ENCODE measurements at regions not wholly inside any gene's neighbourhood (a gene's known extent, or its start where the extent isn't known, plus 50 kb on each side); places are given as distances from the start of the nearest gene placed in this dataset.
"Not testable (repeated sequence)": the region's sequence is repeated elsewhere in the genome, so short reads cannot be mapped to it uniquely, and the experiment has no call there.

DNA sequence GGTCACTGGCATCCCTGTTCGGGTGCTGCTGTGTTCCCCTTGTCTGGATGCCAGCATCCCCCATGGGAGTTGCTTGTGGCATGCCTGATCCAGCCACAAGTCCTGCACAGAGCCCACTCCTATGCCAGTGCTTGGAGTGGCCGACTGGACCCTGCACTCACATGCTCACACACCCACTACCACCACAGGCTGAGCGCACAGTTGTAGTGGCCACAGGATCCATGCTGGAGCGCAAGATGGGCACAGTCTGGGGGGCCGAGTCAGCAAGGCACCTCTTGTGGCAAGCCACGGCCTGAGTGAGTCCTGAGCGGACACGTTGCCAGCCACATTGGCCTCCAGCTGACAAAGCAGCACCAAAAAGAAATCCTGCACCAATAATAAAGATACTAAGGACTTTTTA lies 661.6 kb upstream of the TMPRSS15 start:
- Histone ChIP-seq H3K4me3 (no peak overlapping the region), H3K9me3 (no peaks in the 10 kb centered on the region), H3K27ac (no peak overlapping the region), H3K36me3 (no peaks in the 10 kb centered on the region), H3K27me3 (no peaks in the 10 kb centered on the region), H3K4me1 (no peaks in the 10 kb centered on the region)
- no peak for TF ChIP-seq CTCF (IDR thresholded peaks at IDR 0.05)
- DNase-seq (ENCODE audit: low spot score), result no peak

GRCh38 chr21:19076031-19076430 lies 672.4 kb upstream of the TMPRSS15 start:
- H3K4me3 ChIP-seq, result no peak overlapping the region
- H3K27ac ChIP-seq, result no peak overlapping the region
- no peaks in the 10 kb centered on the region for H3K27me3 ChIP-seq
- DNase-seq (ENCODE audit: low spot score), result no peak
- no peaks in the 10 kb centered on the region for H3K36me3 ChIP-seq
- no peaks in the 10 kb centered on the region for H3K4me1 ChIP-seq
- no peak for TF ChIP-seq CTCF (IDR thresholded peaks at IDR 0.05)
- H3K9me3 ChIP-seq, result peaks cover 0 to 6% of the 10 kb centered on the region in 2 donors

GRCh38 chr21:19109694-19110093 lies 706.1 kb upstream of the TMPRSS15 start:
- no peak for DNase-seq (ENCODE audit: low spot score)
- Histone ChIP-seq H3K4me3 (no peak overlapping the region), H3K27ac (no peak overlapping the region), H3K4me1 (no peaks in the 10 kb centered on the region), H3K36me3 (no peaks in the 10 kb centered on the region), H3K27me3 (no peaks in the 10 kb centered on the region), H3K9me3 (no peaks in the 10 kb centered on the region)
- TF ChIP-seq CTCF (IDR thresholded peaks at IDR 0.05), result no peak

DNA sequence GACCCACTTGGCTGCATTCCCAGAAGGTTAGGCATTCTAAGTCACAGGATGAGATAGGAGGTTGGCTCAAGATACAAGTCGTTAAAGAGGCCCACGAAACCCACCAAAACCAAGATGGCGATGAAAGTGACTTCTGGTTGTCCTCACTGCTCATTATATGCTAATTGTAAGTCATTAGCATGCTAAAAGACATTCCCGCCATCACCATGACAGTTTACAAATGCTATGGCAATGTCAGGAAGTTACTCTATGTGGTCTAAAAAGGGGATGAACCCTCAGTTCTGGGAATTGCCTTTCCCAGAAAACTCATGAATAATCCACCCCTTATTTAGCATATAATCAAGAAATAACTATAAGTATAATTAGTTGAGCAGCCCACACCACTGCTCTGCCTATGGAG lies 715.7 kb upstream of the TMPRSS15 start:
- not testable (repeated sequence) for H3K27me3 ChIP-seq; H3K4me3 ChIP-seq; H3K4me1 ChIP-seq; DNase-seq (ENCODE audit: low spot score); H3K9me3 ChIP-seq; H3K36me3 ChIP-seq; H3K27ac ChIP-seq

DNA sequence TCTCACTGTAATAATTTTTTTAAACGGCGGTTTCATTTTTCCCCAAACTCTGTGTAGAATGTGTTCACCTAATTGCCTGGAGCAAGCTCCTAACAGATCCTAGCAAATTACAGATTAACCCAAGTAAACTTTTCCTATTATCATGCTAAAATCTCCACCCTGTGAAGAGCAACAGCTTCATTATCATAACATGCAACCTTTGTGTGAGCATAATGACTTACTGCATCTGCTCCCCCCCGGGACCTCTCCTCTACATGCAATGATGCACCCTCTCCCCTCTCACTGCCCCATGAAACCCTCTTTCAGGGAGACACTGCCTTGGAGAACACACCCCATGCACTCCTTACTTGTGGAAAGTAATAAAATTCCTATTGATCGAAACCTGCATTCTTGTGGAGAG lies 717.0 kb upstream of the TMPRSS15 start:
- no peaks in the 10 kb centered on the region for H3K36me3 ChIP-seq
- no peak overlapping the region for H3K4me3 ChIP-seq
- no peaks in the 10 kb centered on the region for H3K9me3 ChIP-seq
- no peaks in the 10 kb centered on the region for H3K4me1 ChIP-seq
- no peak overlapping the region for H3K27ac ChIP-seq
- no peaks in the 10 kb centered on the region for H3K27me3 ChIP-seq
- DNase-seq (ENCODE audit: low spot score), result no peak
- no peak for TF ChIP-seq CTCF (IDR thresholded peaks at IDR 0.05)

DNA sequence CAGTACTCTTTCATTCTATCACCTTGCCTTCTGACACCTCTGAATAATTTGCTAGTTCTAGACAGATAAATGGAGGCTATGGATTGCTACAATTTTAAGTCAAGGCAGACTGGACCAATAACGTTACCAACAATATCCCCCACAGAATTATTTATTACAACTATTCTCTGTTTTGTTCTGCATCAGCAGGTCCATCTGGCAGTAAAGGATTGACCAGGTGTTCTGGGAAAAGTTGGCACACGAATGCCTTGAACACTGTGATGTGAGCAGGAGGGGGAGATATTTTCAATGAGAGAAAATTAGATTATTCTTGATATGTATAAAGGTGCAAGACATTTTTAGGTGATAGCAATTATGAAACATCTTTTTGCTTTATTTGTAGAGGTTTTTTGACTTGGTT lies 718.8 kb upstream of the TMPRSS15 start:
- H3K36me3 ChIP-seq, result no peaks in the 10 kb centered on the region
- no peaks in the 10 kb centered on the region for H3K9me3 ChIP-seq

More for the DNA sequence above, 718.8 kb upstream of the TMPRSS15 start:
- no peak for DNase-seq (ENCODE audit: low spot score)
- H3K27ac ChIP-seq, result no peak overlapping the region
- no peak for TF ChIP-seq CTCF (IDR thresholded peaks at IDR 0.05)
- H3K4me1 ChIP-seq, result no peaks in the 10 kb centered on the region
- H3K4me3 ChIP-seq, result no peak overlapping the region
- H3K27me3 ChIP-seq, result no peaks in the 10 kb centered on the region

Measured in right atrium auricular region (tissue), 2 donors.